Omental fat pad (tissue), 3 donors: ENCODE measurements at regions not wholly inside any gene's neighbourhood (a gene's known extent, or its start where the extent isn't known, plus 50 kb on each side); places are given as distances from the start of the nearest gene placed in this dataset.

Experiments used
- ATAC-seq: fragments of 150-250 bp; one replicate; pipeline ENCODE4 v1.9.1; 2016; ENCODE audit warnings: mild to moderate bottlenecking, moderate library complexity; ENCODE audit not compliant: low FRiP score
- DNase-seq: peaks from one replicate; pipeline ENCODE4 v3.0.0-alpha.2; 2019; ENCODE audit warnings: low spot score
- CTCF ChIP-seq, 3 donors: fragments of 450-650 bp; IDR thresholded peaks; one replicate each; pipeline ENCODE4 v1.5.1; 2016 to 2017; ENCODE audit warnings: antibody characterized with exemption in 3 of 3, mild to moderate bottlenecking in 3 of 3, moderate library complexity in 2 of 3

DNA sequence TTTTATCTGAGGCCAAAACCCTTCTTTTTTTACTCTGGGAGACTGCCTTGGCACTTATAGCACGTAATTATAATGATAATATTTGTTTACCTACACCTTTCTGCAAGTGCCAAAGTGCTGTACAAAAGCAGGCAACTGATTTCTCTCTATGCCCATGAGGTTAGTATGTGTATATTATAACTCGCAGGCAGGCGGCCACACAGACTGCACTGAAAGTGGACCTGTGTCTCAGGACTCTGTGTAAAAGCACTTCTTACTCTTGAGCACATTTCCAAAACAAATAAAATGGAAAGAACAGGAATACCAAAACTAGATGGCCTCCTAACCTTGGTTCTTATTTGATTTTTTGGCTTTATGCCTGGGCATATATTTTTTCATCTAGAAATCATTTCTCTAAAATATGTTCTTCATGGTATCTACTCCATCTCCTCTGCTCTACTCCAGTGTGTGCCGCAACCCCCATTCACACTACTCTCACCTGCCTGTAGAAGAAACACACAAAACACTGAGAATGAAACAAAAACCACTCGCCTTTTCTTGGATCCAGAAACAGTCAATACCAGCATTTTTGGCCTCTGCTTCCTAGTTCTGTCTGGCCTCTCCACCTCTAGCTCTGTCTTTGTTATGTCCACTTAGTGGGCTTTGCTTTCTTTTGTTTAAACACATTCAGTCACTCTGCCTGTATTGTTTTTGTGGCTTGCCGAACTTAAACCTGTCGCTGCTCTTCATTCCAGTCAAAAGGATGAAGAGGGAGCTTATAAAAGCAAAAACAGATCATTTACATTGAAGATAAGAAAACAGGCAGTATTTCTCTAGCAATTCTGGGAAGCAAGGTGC, 934.5 kb upstream of the TENM3 start:
- DNase-seq: no peak
- ATAC-seq: no peak

GRCh38 chr4:181312066-181312465, 931.1 kb upstream of the TENM3 start:
- TF ChIP-seq CTCF (IDR thresholded peaks at IDR 0.05): no peak
- ATAC-seq (no peak), DNase-seq (no peak)

More for the DNA sequence above, 934.5 kb upstream of the TENM3 start:
- no peak for TF ChIP-seq CTCF (IDR thresholded peaks at IDR 0.05)

DNA sequence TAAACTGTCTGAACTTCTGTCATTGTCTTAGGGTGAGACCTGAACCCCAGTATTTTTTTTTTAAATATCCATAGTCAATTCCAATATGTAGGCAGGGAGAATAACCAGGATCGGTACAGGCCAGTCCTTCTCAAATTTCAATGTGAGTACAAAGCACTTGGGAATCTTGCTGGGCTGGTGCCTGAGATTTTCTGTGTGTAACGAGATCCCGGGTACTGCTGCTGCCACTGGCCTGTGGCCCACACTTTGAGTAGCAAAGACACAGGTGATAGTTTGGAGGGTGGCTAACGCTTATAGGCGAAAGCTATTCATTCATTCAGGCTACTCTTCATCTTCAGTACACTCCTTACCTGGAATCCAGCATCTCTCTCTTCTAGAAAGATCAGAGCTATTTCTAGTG, 923.6 kb upstream of the TENM3 start:
- TF ChIP-seq CTCF (IDR thresholded peaks at IDR 0.05): no peak
- ATAC-seq (no peak), DNase-seq (no peak)

- no peak for DNase-seq
- ATAC-seq: no peak
- TF ChIP-seq CTCF (IDR thresholded peaks at IDR 0.05): no peak
Observed at GRCh38 chr4:181323061-181323460, 920.1 kb upstream of the TENM3 start.

GRCh38 chr4:181330654-181331201, 912.5 kb upstream of the TENM3 start:
- no peak for DNase-seq
- no peak for TF ChIP-seq CTCF (IDR thresholded peaks at IDR 0.05)
- no peak for ATAC-seq

DNA sequence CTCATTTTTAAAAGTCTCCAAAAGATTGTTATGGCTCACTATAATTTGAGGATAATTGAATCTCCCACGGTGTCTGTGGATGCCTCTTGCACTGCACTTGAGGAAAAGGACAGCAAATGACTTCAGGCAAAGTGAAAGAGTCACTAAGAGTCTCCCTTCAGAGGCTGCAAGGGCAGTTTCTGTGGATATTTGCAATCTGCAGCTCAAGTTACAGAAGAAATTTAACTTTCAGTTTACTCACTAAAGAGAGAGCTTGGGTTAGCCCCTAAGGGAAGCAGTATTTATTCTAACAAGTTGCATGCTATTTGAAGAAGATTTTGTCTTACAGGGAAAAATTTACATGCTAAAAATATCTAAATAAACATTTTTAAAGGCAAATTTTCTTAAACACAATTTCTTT, 912.0 kb upstream of the TENM3 start:
- ATAC-seq (no peak), DNase-seq (no peak)

More for the DNA sequence above, 912.0 kb upstream of the TENM3 start:
- TF ChIP-seq CTCF (IDR thresholded peaks at IDR 0.05): no peak
